ENCODE measurements at regions not wholly inside any gene's neighbourhood (a gene's known extent, or its start where the extent isn't known, plus 50 kb on each side); places are given as distances from the start of the nearest gene placed in this dataset.

DNA sequence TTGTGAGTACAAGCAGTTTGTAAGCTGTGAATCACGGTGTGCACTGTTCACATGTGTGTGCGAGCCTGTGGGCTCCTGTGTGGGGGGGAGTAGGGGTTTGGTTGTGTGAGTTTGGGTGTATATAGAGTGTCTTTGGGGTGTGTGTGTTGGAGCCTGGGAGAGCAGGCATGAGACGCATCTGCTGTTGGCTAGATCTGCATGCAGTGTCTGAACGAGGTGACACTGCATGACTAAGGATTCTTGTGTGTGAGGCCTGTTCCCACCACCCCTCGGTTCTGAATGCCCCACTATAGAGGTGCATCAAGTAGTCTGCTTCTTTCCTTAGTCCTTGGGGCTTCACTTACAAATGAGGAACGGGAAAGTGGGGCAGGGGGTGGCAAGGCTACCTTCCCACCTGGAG lies 68.4 kb downstream of the MAGEF1 start (continued):
- TF ChIP-seq, protein P1, sequence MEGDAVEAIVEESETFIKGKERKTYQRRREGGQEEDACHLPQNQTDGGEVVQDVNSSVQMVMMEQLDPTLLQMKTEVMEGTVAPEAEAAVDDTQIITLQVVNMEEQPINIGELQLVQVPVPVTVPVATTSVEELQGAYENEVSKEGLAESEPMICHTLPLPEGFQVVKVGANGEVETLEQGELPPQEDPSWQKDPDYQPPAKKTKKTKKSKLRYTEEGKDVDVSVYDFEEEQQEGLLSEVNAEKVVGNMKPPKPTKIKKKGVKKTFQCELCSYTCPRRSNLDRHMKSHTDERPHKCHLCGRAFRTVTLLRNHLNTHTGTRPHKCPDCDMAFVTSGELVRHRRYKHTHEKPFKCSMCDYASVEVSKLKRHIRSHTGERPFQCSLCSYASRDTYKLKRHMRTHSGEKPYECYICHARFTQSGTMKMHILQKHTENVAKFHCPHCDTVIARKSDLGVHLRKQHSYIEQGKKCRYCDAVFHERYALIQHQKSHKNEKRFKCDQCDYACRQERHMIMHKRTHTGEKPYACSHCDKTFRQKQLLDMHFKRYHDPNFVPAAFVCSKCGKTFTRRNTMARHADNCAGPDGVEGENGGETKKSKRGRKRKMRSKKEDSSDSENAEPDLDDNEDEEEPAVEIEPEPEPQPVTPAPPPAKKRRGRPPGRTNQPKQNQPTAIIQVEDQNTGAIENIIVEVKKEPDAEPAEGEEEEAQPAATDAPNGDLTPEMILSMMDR (IDR thresholded peaks at IDR 0.05 in 2 of 3, conservative IDR thresholded peaks at IDR 0.05 in 1 of 3; ENCODE audit: borderline replicate concordance in 1 of 3, insufficient read depth in 1 of 3, low read depth in 2 of 3, low read length in 2 of 3), result no peak

DNA sequence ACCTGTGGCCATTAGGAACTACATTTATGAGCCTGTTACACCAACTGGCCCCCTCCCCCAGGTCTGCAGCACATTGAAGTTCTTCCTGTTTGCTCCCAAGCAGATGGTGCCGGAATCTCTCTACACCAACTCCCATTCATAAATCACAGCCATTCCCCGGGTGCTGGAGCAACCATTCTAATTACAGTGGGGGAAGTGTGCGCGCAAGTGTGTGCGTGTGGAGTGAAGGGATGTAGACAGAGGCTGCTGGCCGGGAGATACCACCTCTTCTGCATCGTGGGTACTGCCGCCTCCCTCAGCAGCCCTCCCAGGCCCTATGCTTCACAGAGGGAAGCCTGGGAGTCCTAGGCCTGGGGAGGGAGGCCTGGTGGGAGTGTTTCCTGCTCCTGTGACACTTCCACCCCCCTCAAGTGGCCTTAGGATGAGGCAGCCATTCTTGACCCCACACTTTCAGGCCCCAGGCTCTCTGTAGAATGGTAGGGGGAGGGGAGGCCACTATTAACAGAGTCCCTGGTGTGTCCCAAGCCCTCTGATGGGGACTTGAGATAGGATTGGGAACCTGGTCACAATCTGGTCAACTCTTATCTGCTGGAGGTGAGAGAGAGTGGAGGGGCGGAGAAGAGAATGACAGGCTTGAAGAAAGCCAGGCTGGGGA lies 69.1 kb downstream of the MAGEF1 start:
- DNase-seq (ENCODE audit: low read depth, low spot score) (no peak), ATAC-seq (no peak)
- intact Hi-C loops (cut with micrococcal nuclease), result no loop called here
- H3K9ac ChIP-seq (ENCODE audit: low read length), result no peak overlapping the region
- H3K27ac ChIP-seq (ENCODE audit: low read depth, low read length), result no peak overlapping the region
- H3K4me3 ChIP-seq (replicated peaks in 1 of 2; ENCODE audit: low read depth in 1 of 2, low read length in 2 of 2), result no peak overlapping the region
- H3K79me2 ChIP-seq (ENCODE audit: insufficient read depth, low read length), result no peaks in the 10 kb centered on the region
- no peaks in the 10 kb centered on the region for H3K36me3 ChIP-seq (ENCODE audit: control insufficient read depth in 1 of 2, insufficient read depth in 2 of 2, low read length in 2 of 2)
- H3K9me2 ChIP-seq (ENCODE audit: insufficient read depth), result no peaks in the 10 kb centered on the region
- no peaks in the 10 kb centered on the region for H4K20me1 ChIP-seq (ENCODE audit: insufficient read depth)
- BruUV-seq (replicated peaks), result no TSS peak
- POLR2A ChIA-PET, result no interaction called here
- H3K4me1 ChIP-seq (ENCODE audit: control insufficient read depth in 1 of 2, insufficient read depth in 2 of 2, low read length in 2 of 2), result no peaks in the 10 kb centered on the region
- no peaks in the 10 kb centered on the region for H3K9me3 ChIP-seq (ENCODE audit: control insufficient read depth in 1 of 2, insufficient read depth in 1 of 2, low read depth in 1 of 2, low read length in 2 of 2)
- H2AFZ ChIP-seq (ENCODE audit: low read depth, low read length, poor library complexity, severe bottlenecking), result no peak overlapping the region
- TF ChIP-seq SRF (IDR thresholded peaks at IDR 0.05; ENCODE audit: low read depth) (no peak), CBX3 (IDR thresholded peaks at IDR 0.05; ENCODE audit: low read depth) (no peak), EZH2phosphoT487 (IDR thresholded peaks at IDR 0.05; ENCODE audit: borderline replicate concordance) (no peak), SIN3A (IDR thresholded peaks at IDR 0.05; ENCODE audit: low read depth) (no peak), POLR2A (IDR thresholded peaks at IDR 0.05; ENCODE audit: borderline replicate concordance, extremely low read depth, insufficient read depth, insufficient read length) (no peak), FOSL1 (IDR thresholded peaks at IDR 0.05; ENCODE audit: low read depth) (no peak), TCF7L2 (IDR thresholded peaks at IDR 0.05; ENCODE audit: borderline replicate concordance, extremely low read depth, insufficient read depth, insufficient read length) (no peak), SP1 (IDR thresholded peaks at IDR 0.05; ENCODE audit: low read depth) (no peak), POLR2AphosphoS5 (IDR thresholded peaks at IDR 0.05; ENCODE audit: low read depth, low read length) (no peak), EGR1 (IDR thresholded peaks at IDR 0.05; ENCODE audit: low read depth) (no peak), EZH2 (IDR thresholded peaks at IDR 0.05) (no peak), RAD21 (IDR thresholded peaks at IDR 0.05; ENCODE audit: low read depth) (no peak), ZNF274 (IDR thresholded peaks at IDR 0.05; ENCODE audit: low read depth, low read length) (no peak), ELF1 (IDR thresholded peaks at IDR 0.05; ENCODE audit: borderline replicate concordance, low read depth) (no peak)
- TF ChIP-seq, protein P2, sequence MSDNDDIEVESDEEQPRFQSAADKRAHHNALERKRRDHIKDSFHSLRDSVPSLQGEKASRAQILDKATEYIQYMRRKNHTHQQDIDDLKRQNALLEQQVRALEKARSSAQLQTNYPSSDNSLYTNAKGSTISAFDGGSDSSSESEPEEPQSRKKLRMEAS (IDR thresholded peaks at IDR 0.05), result no peak
- TF ChIP-seq, protein P1 (IDR thresholded peaks at IDR 0.05 in 2 of 3, conservative IDR thresholded peaks at IDR 0.05 in 1 of 3; ENCODE audit: borderline replicate concordance in 1 of 3, insufficient read depth in 1 of 3, low read depth in 2 of 3, low read length in 2 of 3), result no peak
- TF ChIP-seq, protein P3, sequence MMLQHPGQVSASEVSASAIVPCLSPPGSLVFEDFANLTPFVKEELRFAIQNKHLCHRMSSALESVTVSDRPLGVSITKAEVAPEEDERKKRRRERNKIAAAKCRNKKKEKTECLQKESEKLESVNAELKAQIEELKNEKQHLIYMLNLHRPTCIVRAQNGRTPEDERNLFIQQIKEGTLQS (IDR thresholded peaks at IDR 0.05), result no peak
- TF ChIP-seq, protein P4, sequence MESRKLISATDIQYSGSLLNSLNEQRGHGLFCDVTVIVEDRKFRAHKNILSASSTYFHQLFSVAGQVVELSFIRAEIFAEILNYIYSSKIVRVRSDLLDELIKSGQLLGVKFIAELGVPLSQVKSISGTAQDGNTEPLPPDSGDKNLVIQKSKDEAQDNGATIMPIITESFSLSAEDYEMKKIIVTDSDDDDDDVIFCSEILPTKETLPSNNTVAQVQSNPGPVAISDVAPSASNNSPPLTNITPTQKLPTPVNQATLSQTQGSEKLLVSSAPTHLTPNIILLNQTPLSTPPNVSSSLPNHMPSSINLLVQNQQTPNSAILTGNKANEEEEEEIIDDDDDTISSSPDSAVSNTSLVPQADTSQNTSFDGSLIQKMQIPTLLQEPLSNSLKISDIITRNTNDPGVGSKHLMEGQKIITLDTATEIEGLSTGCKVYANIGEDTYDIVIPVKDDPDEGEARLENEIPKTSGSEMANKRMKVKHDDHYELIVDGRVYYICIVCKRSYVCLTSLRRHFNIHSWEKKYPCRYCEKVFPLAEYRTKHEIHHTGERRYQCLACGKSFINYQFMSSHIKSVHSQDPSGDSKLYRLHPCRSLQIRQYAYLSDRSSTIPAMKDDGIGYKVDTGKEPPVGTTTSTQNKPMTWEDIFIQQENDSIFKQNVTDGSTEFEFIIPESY (IDR thresholded peaks at IDR 0.05; ENCODE audit: extremely low read depth, insufficient replicate concordance, low read length), result no peak
- CTCF ChIA-PET, result no interaction called here
- H3K4me2 ChIP-seq (ENCODE audit: low read length), result no peak overlapping the region
- no peaks in the 10 kb centered on the region for H3K27me3 ChIP-seq (ENCODE audit: insufficient read depth, low read length)
- RAD21 ChIA-PET (ENCODE audit: low non-redundant PET in 1 of 2, low total read pairs in 2 of 2, uncharacterized antibody in 2 of 2, unreplicated experiment in 2 of 2), result no interaction called here

Measured in HCT116 (cell line).